GM18861 (cell line): ENCODE measurements at regions not wholly inside any gene's neighbourhood (a gene's known extent, or its start where the extent isn't known, plus 50 kb on each side); places are given as distances from the start of the nearest gene placed in this dataset.
A peak's percentile ranks its signal among the peaks of the same experiment; 100 is the strongest.

Source experiments
- ATAC-seq: cut with Tn5 transposase; IDR thresholded peaks from one replicate; pipeline ENCODE4 v1.9.1; 2021; ENCODE audit not compliant: unreplicated experiment

GRCh38 chr1:185581961-185582725, 152.0 kb upstream of the HMCN1 start:
- no peak for ATAC-seq

DNA sequence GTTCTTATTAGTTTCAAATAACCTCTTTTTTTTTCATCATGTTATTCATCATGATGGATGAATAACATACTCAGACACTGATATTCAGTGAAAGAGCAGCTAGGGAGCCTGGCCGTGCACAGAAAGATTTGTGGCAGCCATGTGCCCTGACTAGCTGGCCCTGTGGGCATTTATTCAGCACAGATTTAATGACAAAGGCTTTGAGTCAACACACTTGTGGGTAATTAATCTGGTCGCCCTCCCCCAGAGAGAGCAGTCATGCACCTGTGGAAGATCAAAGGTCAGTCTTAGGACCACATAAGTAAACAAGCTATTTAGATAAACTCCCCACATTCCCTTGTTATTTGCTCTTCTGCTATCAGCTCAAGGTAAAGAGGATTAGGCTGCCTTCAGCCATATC, 153.2 kb upstream of the HMCN1 start:
- no peak for ATAC-seq

DNA sequence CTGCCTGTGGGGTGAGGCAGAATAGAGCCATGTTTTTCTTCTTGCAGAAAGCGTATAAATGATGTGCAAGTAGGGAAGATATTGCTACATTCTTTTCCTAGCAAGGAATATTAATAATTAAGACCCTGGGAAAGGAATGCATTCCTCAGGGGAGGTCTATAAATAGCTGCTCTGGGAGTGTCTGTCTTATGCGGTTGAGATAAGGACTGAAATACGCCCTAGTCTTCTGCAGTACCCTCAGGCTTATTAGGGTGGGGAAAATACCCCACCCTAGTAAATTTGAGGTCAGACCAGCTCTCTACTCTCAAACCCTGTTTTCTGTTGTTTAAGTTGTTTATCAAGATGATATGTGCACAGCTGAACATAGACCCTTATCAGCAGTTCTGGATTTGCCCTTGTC, 155.9 kb upstream of the HMCN1 start:
- ATAC-seq: no peak

DNA sequence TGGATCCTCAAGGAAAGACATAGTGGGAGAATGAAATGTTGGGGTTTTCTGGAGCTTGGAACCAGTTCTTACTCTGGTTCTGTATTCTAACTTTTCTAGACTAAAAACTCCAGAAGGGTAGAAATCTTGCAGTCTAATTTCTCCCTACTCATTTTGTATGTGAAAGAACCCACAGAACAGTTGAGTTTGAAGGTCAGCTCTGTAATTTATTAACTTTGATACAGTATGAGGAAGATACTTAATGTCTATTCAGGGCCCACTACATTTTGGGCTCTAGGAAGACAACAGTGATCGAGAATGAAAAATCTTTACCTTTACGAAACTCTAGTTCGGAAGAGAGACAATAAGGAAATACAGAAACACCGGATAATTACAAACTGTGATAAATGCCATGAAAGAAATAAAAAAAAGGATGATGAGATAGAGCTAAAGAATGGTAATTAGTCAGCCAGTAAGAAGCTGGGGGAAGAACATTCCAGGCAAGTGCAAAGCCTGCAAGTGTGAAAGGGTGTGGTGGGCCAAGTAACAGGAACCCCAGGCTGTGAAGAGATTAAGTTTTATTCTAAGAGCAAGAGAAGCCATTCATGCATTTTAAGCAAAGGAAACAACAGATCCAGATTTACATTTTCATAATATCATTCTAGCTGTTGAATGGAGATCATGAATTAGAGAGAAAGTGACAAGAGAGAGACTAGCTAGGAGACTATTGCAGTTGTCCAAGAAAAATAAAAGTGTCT, 159.9 kb upstream of the HMCN1 start:
- peak; percentile 63 for ATAC-seq

DNA sequence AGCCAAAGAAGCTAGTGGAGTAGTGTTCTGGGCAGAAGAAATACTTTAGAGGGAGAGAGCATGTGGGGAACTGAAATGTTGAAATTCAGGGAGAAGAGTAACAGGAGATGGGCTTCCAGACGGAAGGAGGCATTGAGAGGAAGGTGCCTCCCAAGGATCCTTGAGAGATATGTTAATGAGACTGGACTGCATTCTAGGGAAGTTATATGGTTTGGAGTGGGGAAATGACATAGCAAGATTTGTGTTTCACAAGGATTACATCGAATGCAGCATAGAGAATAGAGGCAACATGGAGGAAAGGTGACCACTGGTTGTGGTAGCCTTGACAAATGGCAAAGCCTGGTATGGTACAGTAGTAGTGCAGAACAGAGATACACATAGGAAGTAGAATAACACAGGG, 160.5 kb upstream of the HMCN1 start:
- ATAC-seq: peak; percentile 32

GRCh38 chr1:185573162-185573561, 161.0 kb upstream of the HMCN1 start:
- no peak for ATAC-seq

- no peak for ATAC-seq
Measured at GRCh38 chr1:185570962-185571361, 163.2 kb upstream of the HMCN1 start.

DNA sequence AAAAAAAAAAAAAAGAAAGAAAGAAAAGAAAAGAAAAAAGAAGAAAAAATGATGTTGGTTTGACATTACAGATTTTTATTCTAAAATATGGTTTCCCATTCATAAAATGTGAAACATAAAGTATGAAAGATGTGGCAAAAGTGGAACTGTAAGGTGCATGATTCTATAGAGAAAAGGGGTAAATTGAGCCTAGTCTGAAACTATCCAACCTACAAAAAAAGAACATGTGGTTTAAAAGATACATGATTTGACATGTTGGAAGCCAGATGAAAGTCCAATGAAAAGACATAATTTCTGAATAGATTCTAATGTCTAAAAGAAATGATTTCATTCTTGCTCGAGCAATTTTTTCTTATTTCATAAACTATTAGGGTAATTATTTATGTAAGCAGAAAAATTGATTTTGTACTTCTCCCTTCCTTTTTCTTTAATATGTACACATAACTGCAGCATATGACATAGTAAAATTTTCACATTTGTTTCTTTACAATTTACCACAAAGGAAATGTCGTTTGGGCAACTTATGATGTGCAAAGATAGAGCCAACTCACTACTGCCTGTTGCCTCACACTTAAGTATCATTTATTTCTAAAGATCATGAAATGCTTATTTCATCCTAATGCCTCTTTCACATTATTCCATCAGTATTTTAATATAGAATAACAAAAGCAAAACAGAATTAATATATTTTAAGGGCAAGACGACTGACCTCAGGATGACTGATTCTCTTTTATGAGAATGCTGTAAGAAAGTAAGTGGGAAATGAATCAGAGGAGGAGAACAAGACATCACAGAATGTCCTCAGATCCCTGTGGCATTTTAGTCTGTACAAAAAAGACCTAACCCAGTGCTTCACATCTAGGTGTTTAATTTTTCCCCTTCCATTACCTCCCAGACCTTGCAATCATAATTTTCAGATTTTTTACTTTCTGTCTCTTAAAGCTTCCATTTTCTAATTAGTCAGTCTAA, 165.8 kb upstream of the HMCN1 start:
- ATAC-seq: no peak

- ATAC-seq: no peak
Measured at GRCh38 chr1:185567440-185567839, 166.8 kb upstream of the HMCN1 start.

DNA sequence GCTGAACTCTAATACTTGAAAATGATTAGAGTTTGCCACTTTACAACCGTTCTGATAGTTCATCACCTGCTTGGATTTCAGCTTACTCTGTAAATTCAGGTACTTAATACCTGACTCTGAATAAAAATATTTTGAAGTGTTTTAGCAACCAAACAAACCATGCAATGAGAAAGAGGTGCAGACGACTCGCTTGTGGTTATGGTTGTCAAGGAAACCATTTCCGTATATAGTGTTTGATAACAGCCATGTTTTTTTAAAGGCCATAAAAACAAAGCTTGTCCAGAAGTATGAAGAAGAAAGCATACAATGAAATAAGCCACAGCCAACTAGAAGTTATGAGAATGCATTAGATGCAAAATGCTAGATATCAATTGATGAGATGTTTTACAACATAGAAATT, 167.2 kb upstream of the HMCN1 start:
- no peak for ATAC-seq

DNA sequence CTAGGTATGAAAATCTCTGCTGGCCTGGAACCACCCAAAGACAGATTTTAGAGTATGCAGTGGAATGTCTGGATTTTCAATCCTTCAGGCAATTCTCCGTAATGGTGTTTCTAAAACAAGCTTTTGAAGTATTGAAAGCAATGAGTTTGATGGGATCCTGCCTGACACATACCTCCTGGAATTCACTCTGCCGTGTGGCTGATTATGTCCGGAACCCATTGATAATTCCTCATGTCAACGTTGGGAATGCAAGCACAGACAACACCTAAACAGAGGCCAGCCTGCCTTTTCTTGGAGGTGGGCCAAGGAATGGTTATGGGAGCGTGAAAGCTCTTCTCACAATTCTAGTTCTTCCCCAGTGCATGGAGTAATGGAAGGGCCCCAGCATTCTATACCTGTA, 168.9 kb upstream of the HMCN1 start:
- no peak for ATAC-seq

GRCh38 chr1:185564816-185565215, 169.4 kb upstream of the HMCN1 start:
- ATAC-seq: no peak

GRCh38 chr1:185562461-185563359, 171.5 kb upstream of the HMCN1 start:
- ATAC-seq: no peak

DNA sequence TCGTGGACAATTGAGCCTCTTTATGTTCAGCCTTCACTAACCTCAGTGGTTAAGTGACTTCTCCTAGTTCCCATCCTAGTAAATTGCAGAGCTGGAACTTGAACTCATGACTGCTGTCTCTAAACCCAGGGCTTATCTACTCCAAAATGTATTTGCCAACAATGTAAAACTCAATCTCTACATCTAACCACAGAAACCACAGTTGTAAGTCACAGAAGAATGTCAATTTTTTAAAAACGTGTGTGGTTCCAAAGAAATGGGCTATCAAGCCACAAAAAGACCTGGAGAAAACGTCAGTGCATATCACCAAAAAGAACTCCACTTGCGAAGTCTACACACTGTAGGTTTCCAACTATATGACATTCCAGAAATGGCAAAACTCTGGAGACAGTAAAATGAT, 172.6 kb upstream of the HMCN1 start:
- ATAC-seq: no peak

- ATAC-seq: no peak
Measured at GRCh38 chr1:185560760-185561159, 173.4 kb upstream of the HMCN1 start.

DNA sequence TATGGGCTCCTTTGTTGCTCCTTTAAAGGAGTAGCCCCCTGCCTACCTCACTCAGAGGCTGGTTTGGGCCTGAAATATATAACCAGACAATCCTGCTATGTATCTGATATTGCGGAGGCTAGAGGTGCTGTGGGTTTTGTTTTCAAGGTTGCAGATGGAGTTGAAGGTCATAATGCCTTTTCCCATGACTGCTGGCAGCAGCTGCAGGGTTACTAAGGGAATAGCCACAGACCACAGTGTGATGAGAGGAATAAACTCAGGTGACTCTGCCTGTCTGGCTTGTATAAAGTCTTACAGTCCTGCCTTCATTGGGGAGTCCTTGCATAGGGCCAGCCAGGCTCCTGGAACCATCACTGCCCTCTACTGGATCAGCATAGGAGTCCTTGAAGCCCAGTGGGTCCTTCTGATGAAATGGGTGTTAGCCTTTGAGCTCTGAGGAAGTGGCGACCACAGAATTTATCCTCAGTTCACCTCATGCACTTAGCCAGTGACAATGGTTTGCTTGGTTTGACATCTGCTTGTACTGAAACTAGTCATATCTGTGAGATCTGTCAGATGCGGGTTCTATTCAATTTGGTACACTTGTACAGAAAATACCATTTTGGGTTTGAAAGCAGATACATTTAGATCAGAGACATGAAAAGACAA, 174.4 kb upstream of the HMCN1 start:
- peak; percentile 97 for ATAC-seq

DNA sequence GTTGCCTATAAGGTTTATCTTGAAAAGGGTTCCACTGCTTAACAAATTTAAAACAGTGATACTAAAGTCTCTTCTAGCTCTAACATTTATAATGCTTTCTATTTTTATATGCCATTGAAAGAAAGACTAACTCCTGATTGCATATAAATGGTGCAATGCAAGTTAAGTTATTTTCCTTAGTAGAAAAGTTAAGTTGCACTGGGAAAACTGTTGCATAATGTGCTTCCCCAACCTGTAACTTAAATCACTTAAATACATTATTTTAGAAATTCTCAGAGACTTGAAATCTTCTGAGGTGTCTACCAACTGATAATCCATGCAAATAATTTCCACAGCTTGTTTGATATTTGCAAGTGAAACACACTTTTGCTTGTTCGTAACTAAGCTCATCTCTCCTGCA, 175.0 kb upstream of the HMCN1 start:
- ATAC-seq: no peak

- no peak for ATAC-seq
Measured at GRCh38 chr1:185556561-185556960, 177.6 kb upstream of the HMCN1 start.

DNA sequence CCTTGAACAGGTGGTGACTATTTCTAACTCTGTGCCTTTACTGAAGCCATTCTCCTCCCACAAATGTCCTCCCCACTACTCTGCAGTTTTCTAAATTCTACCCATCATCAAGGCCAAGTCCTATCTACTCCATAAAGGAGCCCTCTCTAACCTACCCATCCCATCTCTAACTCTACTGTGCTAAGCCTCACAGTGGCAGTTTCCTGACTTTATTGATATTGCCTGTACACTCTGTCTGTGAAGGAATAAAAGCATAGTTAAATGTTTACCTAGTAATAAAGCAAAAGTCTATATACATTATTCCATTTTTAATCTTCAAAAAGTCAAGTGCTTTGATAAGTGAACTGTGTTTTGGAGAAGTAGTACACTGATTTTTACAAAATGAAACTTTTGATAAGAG, 178.4 kb upstream of the HMCN1 start:
- ATAC-seq: no peak

DNA sequence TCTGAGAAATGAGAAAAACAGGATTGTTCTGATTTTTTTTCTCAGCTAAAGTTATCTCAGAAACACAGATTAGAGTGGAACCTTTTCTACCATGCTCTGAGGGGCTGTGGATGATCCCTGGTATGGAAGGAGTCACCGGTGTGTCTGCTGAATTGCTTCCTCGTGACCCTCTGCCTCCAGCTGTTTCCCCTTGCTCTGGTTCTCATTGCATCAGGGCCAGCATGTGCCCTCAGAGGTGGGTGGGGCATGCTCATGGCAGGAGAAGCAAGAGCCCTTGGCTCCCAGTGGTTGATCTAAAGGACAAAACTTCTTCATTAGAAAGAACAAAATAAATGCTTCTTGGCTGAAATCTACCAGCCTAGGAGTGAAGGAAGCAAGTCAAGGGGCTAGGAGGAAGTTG, 183.2 kb upstream of the HMCN1 start:
- ATAC-seq: no peak
